GM21717 (cell line): ENCODE measurements at regions not wholly inside any gene's neighbourhood (a gene's known extent, or its start where the extent isn't known, plus 50 kb on each side); places are given as distances from the start of the nearest gene placed in this dataset.

Experiments
- ATAC-seq: cut with Tn5 transposase; IDR thresholded peaks from one replicate; pipeline ENCODE4 v1.9.1; 2021; ENCODE audit warnings: mild to moderate bottlenecking, moderate library complexity; ENCODE audit not compliant: unreplicated experiment

DNA sequence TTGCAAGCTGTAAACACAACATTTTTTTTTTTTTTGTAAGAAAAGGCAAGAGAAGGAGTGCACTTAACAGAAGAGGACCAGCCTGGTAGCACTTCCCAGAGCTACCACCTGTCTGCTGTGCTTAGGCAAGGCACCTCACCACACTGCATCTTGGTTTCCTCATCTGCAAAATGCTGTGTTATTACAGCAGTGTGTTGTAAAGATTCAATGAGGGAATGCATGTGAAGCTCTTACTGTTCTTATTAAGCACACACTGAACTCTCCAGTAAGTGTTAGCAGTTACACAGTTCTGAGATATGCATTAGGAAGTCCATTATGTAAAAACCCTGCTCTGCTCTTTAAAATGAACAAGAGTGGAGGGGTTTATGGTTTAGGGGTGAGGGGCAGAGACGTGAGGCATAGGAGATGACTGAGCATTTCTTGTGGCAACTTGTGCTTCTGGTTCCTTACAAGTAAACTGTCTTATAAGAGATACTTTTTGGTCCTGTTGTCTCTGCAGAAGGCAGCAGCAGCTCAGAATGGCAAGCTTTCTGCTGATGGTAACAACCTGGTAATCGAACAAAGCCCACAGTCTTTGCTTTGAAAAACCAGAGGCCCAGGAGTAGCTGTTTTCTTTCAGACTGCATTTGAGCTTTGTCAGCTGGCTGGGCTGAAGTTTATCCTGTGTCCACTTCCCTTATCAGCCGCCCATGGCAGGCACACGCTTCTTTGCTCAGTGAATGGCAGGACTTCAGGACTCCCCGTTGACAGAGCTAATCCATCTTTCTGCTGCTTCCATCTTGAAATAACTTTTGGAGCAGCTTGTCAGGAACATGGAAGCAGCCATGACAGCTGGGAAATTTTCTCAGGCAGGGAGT lies 98.8 kb upstream of the BMPER start:
- no peak for ATAC-seq

DNA sequence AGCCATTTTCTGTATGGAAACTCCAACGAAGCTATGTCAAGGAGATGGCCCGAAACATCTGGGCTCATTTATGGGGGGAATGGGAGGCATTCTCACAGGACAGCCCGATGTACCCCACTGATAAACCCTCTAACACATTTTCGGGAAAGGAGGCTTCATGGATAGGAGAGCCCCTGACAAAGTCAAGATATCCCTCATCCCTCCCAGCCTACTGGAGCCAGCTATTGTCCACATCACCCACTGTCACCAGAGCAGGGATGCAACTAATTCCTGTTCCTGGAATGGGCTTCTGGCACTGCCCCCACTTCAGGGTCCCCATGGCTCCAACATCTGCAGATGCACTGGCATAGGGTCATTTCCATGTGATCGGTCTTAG lies 98.2 kb upstream of the BMPER start:
- no peak for ATAC-seq

DNA sequence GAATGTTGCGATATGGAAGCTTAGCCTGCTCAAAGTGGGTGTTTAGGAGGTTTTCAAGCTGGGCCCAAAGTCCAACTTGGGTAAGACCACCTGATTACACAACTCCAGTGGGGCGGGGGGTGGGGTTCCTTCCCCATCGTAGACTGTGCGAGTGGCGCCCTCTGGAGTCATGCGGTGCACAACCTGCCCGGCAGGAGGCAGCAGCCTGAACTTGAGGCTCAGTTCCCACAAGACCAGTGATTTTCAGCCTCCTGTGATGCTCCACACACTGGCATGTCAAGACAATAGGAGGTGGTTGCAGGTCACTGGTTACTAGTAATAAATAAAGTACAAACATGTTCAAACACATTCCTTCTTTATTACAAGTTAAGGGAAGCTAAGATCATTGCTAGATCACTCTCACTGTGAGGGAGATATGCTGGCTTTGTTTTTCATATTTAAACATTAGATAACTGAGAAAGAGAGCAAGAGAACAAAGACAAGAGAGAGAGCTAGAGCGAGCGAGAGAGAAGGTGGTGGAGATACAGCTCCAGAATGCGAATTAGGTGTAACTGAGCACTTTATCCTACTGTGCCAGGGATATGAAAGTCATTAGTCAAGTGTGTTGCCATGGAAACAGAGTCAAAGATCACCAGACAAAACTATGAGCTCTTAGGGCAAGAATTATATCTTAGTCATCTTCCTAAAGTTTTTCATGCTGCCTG lies 97.4 kb upstream of the BMPER start:
- ATAC-seq = no peak

DNA sequence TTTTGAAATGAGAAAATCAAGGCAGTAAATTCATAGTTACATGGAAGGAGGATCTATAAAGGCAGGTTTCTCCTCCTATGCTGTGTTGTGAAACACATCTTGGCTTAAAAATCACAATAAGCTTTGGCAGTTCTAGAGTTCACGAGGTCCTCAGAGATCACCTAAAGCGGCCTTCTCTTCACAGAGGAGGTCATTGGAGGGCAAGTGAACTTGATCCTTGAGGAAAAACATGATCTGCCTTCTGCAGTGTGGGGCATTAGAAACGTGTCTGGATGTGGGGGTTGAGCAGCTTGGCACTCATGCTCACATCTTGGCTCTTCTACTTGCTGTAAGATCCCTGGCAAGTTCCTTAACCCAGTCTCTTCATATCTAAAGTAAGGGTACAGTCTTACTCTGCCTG lies 96.1 kb upstream of the BMPER start:
- no peak for ATAC-seq

GRCh38 chr7:33810356-33810755 lies 95.0 kb upstream of the BMPER start:
- no peak for ATAC-seq

GRCh38 chr7:33813331-33813730 lies 92.0 kb upstream of the BMPER start:
- no peak for ATAC-seq

DNA sequence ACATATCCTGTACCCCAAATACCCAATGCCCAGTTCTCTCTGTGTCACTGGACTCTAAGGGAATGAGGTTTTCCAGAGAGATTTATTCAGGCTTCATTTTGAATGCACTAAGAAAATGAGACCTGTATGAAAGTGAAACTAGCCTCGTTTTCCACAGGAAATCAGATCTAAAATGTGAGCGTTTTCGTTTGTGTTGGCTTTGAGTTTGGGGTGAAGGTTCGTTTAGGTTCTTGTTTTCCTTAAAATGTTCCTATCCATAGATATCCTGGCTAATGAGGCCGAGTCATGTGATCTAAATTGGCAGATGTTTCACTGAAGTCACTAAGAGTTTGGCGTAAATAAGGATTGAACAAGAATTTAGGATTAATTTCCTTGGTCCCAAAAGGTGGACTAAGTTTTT lies 90.9 kb upstream of the BMPER start:
- no peak for ATAC-seq

- no peak for ATAC-seq
Observed at GRCh38 chr7:33814936-33815335, 90.4 kb upstream of the BMPER start.

- ATAC-seq = no peak
Observed at GRCh38 chr7:33815336-33815735, 90.0 kb upstream of the BMPER start.

DNA sequence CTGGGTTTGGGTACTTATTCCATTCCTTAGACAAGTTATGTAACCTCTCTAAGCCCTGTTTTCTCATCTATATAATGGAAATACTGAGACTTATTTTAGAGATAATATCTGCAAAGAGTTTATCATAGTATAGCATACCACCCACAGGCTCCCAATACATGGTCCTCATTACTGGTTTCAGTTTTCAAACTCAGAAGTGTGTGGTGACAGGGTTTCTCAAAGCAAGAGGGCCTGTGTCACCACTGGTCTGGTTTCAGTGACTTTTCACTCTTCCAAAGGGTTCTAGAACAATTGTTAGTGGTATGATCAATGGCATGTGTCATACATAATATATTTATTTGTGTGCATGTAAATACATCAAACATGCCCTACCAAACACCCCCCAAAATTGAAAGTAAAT lies 89.2 kb upstream of the BMPER start:
- ATAC-seq = no peak

DNA sequence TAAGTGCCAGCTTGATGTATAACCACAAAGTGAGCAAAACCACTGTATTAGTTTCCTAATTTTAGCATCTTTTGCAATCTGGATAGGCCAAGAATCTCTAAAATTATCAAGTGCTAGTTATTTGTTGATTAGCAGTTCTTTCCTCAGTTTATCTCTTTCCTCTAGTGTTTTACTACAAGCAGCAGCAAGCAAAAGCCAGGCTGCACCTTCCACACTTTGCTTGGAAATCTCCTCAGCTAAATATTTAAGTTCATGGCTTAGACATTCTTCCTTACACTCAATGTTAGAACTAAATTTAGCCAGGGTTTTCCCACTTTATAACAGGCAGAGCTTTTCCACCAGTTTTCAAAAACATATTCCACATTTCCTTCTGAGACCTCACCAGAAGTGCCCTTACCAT lies 85.7 kb upstream of the BMPER start:
- no peak for ATAC-seq

DNA sequence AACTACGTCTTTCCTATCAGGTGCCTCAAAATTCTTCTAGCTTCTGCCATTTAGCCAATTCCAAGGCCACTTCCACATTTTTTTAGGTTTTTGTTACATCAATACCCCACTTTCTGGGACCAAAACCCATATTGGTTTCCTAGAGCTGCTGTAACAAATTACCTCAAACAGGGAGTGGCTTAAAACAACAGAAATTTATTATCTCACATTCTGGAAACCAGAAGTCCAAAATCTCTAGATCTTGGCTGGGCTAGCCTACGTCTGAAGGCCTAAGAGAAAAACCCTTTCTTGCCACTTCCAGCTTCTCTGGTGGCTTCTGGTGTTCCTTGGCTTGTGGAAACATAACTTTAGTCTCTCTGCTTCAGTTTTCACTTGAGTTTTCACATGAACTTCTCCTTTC lies 85.1 kb upstream of the BMPER start:
- no peak for ATAC-seq

DNA sequence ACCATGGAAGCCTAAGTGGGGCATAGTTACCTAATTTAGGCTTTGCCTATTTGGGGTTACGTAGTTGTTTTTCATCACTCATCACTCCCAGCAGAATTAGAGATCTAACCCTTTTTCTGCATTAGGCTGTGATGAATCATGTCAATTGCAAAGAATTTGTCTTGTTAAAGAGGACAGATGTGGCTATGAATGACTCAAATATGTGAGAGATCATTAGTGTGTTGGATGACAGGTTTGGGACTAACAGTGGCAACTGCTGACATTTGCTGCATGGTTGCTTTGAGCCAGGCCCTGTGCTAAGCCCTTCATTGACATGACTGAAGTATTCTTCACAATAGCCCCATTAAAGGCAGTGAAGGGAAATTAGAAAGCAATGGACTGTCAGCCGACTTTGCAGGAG lies 83.4 kb upstream of the BMPER start:
- ATAC-seq = no peak

GRCh38 chr7:33823913-33824312 lies 81.4 kb upstream of the BMPER start:
- no peak for ATAC-seq

DNA sequence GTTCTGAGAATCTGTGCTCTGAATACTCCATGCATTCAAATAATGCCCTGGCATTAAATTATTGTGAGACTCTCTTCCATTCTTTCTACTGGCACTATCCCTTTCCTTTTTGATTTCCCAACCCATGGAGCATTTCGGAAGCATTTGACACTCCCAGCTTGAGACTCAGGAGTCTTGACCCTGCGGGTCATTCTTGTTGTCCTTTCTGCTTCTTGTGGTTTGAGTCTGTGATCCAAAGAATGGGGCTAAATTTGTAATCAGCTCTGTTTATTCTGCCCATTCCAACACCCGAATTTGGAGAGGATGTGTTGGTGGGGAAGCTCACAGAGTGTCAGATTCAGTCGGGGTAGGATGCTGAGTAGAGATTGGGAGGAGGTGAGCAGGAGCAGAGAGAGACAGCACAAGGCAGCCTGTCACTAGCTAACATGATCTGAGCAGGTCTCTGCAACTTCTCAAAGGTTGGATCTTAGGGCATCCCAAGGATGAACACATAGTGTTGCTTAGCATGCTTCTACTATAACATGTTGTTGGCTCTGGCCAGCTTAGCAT lies 80.4 kb upstream of the BMPER start:
- no peak for ATAC-seq

- no peak for ATAC-seq
Observed at GRCh38 chr7:33825644-33826043, 79.7 kb upstream of the BMPER start.

DNA sequence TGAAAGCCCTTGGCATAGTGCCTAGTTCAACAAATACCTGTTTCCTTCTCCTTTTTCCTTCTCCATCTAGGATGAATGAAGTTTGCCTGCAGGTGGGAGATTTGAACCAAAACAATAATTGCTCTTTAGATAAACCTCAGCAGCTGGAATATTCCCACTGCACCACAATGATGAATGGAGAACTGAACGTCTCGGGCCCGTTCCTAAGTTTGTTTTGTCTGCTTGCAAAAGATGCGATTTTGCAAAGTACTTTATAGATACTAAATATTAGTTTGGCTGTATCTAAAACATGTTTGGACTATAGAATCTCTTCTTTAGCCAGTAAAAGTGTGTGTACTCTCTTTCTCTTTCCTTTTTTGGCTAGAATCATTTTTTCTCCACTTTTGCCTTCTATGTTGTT lies 75.8 kb upstream of the BMPER start:
- no peak for ATAC-seq

DNA sequence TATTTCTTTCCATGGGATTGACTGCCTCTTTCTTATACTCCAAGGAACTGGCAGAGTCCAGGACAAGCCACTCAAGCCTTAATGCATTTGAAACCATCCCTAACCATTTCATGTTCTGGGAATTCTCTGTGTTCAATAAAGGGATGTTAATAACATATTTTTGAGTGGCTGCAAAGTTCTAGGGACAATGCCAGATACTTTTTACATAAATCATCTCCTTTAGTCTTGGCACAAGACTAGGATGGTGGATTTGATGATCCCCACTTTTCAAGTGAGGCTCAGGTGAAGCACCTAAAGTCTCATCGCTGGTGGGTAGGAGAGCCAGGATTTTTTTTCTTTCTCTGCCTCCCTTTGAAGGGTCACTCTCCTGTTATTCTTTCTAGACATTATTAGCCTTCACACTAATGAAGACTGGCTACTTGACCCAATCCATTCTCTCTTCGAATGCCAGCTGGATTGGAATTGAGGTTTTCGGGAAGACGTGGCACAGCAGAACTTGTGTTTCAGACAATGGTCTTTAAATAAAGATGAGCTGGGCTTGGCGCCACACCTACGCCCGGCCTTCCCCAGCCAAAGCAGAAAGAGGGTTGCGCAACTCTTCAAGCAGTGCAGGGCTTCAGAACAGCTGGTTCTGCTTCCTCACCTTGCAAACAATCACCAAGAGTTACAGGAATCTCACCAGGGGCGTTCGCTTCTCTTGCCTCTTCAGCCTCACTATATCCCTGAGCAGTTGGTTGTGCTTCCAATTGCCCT lies 73.8 kb upstream of the BMPER start:
- ATAC-seq = no peak

DNA sequence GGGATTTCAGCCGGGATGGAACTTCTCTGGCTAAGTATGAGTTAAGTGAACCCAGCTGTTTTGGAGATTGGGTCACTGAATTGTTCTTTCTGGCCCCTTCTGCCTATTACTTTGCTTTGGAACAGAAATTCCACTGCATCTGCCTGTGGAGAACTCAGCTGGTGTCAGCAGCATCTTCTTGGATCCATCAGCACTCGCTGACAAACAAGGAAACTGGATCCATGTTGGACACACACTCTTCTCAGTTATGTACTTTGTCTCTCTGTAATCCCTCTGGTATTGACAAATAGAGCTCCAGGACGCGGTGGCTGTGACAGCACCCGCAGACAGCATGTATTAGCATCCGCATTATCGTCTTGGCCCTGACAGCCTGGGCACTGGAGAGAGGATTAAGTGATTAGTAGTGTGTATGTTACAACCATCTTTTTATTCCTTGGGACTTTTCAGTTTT lies 73.0 kb upstream of the BMPER start:
- no peak for ATAC-seq

- ATAC-seq = no peak
Observed at GRCh38 chr7:33836797-33837355, 68.5 kb upstream of the BMPER start.

- no peak for ATAC-seq
Observed at GRCh38 chr7:33837356-33837851, 67.9 kb upstream of the BMPER start.
